Activated naive CD4-positive, alpha-beta T cell (primary cell): ENCODE measurements at regions not wholly inside any gene's neighbourhood (a gene's known extent, or its start where the extent isn't known, plus 50 kb on each side); places are given as distances from the start of the nearest gene placed in this dataset.

Source experiments
- DNase-seq, 4 experiments: peaks; one replicate each; lab custom pipeline; 2025; lab: John Stamatoyannopoulos, UW

GRCh38 chr15:70426096-70426821, 328.5 kb upstream of the TLE3 start:
- no peak for DNase-seq

- no peak for DNase-seq
These were observed 327.3 kb upstream of the TLE3 start for GRCh38 chr15:70424937-70425411.

GRCh38 chr15:70423267-70423666, 325.6 kb upstream of the TLE3 start:
- DNase-seq: no peak

- no peak for DNase-seq
These were observed 324.6 kb upstream of the TLE3 start for GRCh38 chr15:70422342-70422741.

GRCh38 chr15:70420948-70421482, 323.3 kb upstream of the TLE3 start:
- DNase-seq: no peak

GRCh38 chr15:70420086-70420947, 322.6 kb upstream of the TLE3 start:
- no peak for DNase-seq

- DNase-seq: no peak
These were observed 321.2 kb upstream of the TLE3 start for GRCh38 chr15:70418943-70419342.

GRCh38 chr15:70417535-70417934, 319.8 kb upstream of the TLE3 start:
- DNase-seq: no peak

GRCh38 chr15:70416829-70417228, 319.1 kb upstream of the TLE3 start:
- no peak for DNase-seq

- DNase-seq: no peak
These were observed 317.7 kb upstream of the TLE3 start for GRCh38 chr15:70415398-70415797.

- no peak for DNase-seq
These were observed 316.9 kb upstream of the TLE3 start for GRCh38 chr15:70414626-70415025.

- no peak for DNase-seq
These were observed 315.1 kb upstream of the TLE3 start for GRCh38 chr15:70412794-70413193.

- no peak for DNase-seq
These were observed 313.6 kb upstream of the TLE3 start for GRCh38 chr15:70411143-70411863.

GRCh38 chr15:70410371-70410985, 312.8 kb upstream of the TLE3 start:
- DNase-seq: no peak

GRCh38 chr15:70409388-70409787, 311.7 kb upstream of the TLE3 start:
- no peak for DNase-seq

- DNase-seq: no peak
These were observed 310.2 kb upstream of the TLE3 start for GRCh38 chr15:70407955-70408354.

- DNase-seq: no peak
These were observed 309.6 kb upstream of the TLE3 start for GRCh38 chr15:70407336-70407670.

GRCh38 chr15:70406617-70407335, 309.1 kb upstream of the TLE3 start:
- DNase-seq: no peak

GRCh38 chr15:70401709-70402108, 304.0 kb upstream of the TLE3 start:
- no peak for DNase-seq

- DNase-seq: no peak
These were observed 303.2 kb upstream of the TLE3 start for GRCh38 chr15:70400766-70401541.
